OCI-LY7 (cell line): ENCODE measurements at regions not wholly inside any gene's neighbourhood (a gene's known extent, or its start where the extent isn't known, plus 50 kb on each side); places are given as distances from the start of the nearest gene placed in this dataset.

Experiments
- BruUV-seq: library from RNA; stranded (reverse); fragments of 400-500 nt; replicated peaks from 2 replicates; lab custom pipeline; 2021; lab: Mats Ljungman, UMichigan
- CTCF ChIA-PET: fragments of 300-600 bp; sonication (Branson Sonifier 250); formaldehyde crosslinking; loops from one replicate; lab custom pipeline; 2022; ENCODE audit warnings: antibody characterized with exemption; ENCODE audit not compliant: unreplicated experiment; lab: Charles Lee
- POLR2A ChIA-PET: fragments of 300-600 bp; sonication (Branson Sonifier 250); formaldehyde crosslinking; loops from one replicate; lab custom pipeline; 2022; ENCODE audit warnings: antibody characterized with exemption; lab: Charles Lee
- DNase-seq: peaks from one replicate; pipeline ENCODE4 v3.0.0-alpha.2; 2015; ENCODE audit warnings: low spot score
- H2AFZ ChIP-seq: fragments of 200-600 bp; sonication (generic), shearing (Covaris generic); 2 replicates; pipeline ENCODE4 v1.6.1; 2014; ENCODE audit warnings: mild to moderate bottlenecking, antibody characterized with exemption, low read length, moderate library complexity
- H3K27ac ChIP-seq: fragments of 200-600 bp; sonication (generic); 2 replicates; pipeline ENCODE4 v1.5.1; 2014; ENCODE audit warnings: mixed run types, low read depth, mild to moderate bottlenecking, moderate library complexity, low read length, inconsistent platforms; ENCODE audit not compliant: poor library complexity, severe bottlenecking
- H3K36me3 ChIP-seq: fragments of 200-600 bp; sonication (generic); 2 replicates; pipeline ENCODE4 v1.6.1; 2014; ENCODE audit warnings: mild to moderate bottlenecking, antibody characterized with exemption, low read length, moderate library complexity, mixed read lengths; ENCODE audit not compliant: insufficient read depth
- H3K4me1 ChIP-seq: fragments of 200-600 bp; sonication (generic); 2 replicates; pipeline ENCODE4 v1.5.1; 2014; ENCODE audit warnings: mild to moderate bottlenecking, low read length; ENCODE audit not compliant: insufficient read depth, poor library complexity, severe bottlenecking
- H3K4me2 ChIP-seq: fragments of 200-600 bp; sonication (generic); 2 replicates; pipeline ENCODE4 v1.6.1; 2014; ENCODE audit warnings: mild to moderate bottlenecking, low read length
- H3K4me3 ChIP-seq: fragments of 200-600 bp; sonication (generic); 2 replicates; pipeline ENCODE4 v1.5.1; 2014; ENCODE audit warnings: mild to moderate bottlenecking, low read depth, low read length; ENCODE audit not compliant: poor library complexity, severe bottlenecking
- H3K79me2 ChIP-seq: fragments of 200-600 bp; sonication (generic); 2 replicates; pipeline ENCODE4 v1.6.1; 2016; ENCODE audit warnings: low read depth, mild to moderate bottlenecking, low read length, moderate library complexity, mixed read lengths; ENCODE audit not compliant: insufficient read depth
- H3K9me2 ChIP-seq: fragments of 200-600 bp; sonication (generic); 2 replicates; pipeline ENCODE4 v1.6.1; 2016; ENCODE audit warnings: mild to moderate bottlenecking, low read length, mixed read lengths; ENCODE audit not compliant: insufficient read depth
- H3K9me3 ChIP-seq: fragments of 200-600 bp; sonication (generic); 2 replicates; pipeline ENCODE4 v1.6.1; 2014; ENCODE audit warnings: mild to moderate bottlenecking, mixed run types, low read length, mixed read lengths
- H4K20me1 ChIP-seq: fragments of 200-600 bp; sonication (generic); 2 replicates; pipeline ENCODE4 v1.6.1; 2014; ENCODE audit warnings: mild to moderate bottlenecking, antibody characterized with exemption, low read length, moderate library complexity, mixed read lengths; ENCODE audit not compliant: insufficient read depth
- CTCF ChIP-seq: fragments of 200-600 bp; sonication (generic); conservative IDR thresholded peaks from 2 replicates; pipeline ENCODE4 v1.5.1; 2014; ENCODE audit warnings: mild to moderate bottlenecking, antibody characterized with exemption, low read length, moderate library complexity, mixed read lengths
- EZH2phosphoT487 ChIP-seq: fragments of 200-600 bp; sonication (generic); IDR thresholded peaks from 2 replicates; pipeline ENCODE4 v1.6.1; 2018; ENCODE audit warnings: low read depth, borderline replicate concordance, mild to moderate bottlenecking, mixed run types, antibody characterized with exemption, low read length, moderate library complexity, mixed read lengths
- intact Hi-C: fragments of 100-400 bp; cut with micrococcal nuclease; formaldehyde crosslinking; loops from one replicate; pipeline ENCODE4 v1.10.0; 2022; ENCODE audit not compliant: unreplicated experiment

GRCh38 chrX:104342065-104342464 is 87.3 kb upstream of the ESX1 start:
- Histone ChIP-seq H4K20me1 (no peaks in the 10 kb centered on the region), H3K4me3 (no peak overlapping the region), H3K27ac (no peak overlapping the region), H3K9me2 (no peaks in the 10 kb centered on the region), H2AFZ (no peak overlapping the region), H3K36me3 (no peaks in the 10 kb centered on the region), H3K9me3 (no peaks in the 10 kb centered on the region), H3K4me1 (no peaks in the 10 kb centered on the region), H3K79me2 (no peaks in the 10 kb centered on the region), H3K4me2 (no peak overlapping the region)
- POLR2A ChIA-PET: no interaction called here
- CTCF ChIA-PET: no interaction called here
- intact Hi-C loops: no loop called here
- DNase-seq: no peak
- TF ChIP-seq CTCF: no peak
- TF ChIP-seq EZH2phosphoT487: no peak
- no TSS peak for BruUV-seq

GRCh38 chrX:104335756-104336155 is 81.0 kb upstream of the ESX1 start:
- POLR2A ChIA-PET: interaction anchor here (0.7 kb wide), 1 partner anchor 1697 kb away, joined by 5 read pairs; no protein-coding TSS in a partner anchor
- CTCF ChIA-PET: no interaction called here
- intact Hi-C loops: no loop called here
- Histone ChIP-seq H3K4me3 (no peak overlapping the region), H3K79me2 (no peaks in the 10 kb centered on the region), H2AFZ (no peak overlapping the region), H3K9me3 (no peaks in the 10 kb centered on the region), H3K27ac (no peak overlapping the region), H4K20me1 (no peaks in the 10 kb centered on the region), H3K9me2 (no peaks in the 10 kb centered on the region), H3K36me3 (no peaks in the 10 kb centered on the region), H3K4me2 (no peak overlapping the region), H3K4me1 (no peaks in the 10 kb centered on the region)
- no peak for DNase-seq
- no TSS peak for BruUV-seq
- TF ChIP-seq CTCF (no peak), EZH2phosphoT487 (no peak)

GRCh38 chrX:104334971-104335370 is 80.2 kb upstream of the ESX1 start:
- ChIA-PET CTCF (no interaction called here), POLR2A (no interaction called here)
- Histone ChIP-seq H3K36me3 (no peaks in the 10 kb centered on the region), H3K9me3 (no peaks in the 10 kb centered on the region), H2AFZ (no peak overlapping the region), H3K9me2 (no peaks in the 10 kb centered on the region), H3K4me2 (no peak overlapping the region), H3K4me1 (no peaks in the 10 kb centered on the region), H3K4me3 (no peak overlapping the region), H3K79me2 (no peaks in the 10 kb centered on the region), H4K20me1 (no peaks in the 10 kb centered on the region), H3K27ac (no peak overlapping the region)
- TF ChIP-seq EZH2phosphoT487: no peak
- TF ChIP-seq CTCF: no peak
- no peak for DNase-seq
- BruUV-seq: no TSS peak
- intact Hi-C loops: no loop called here
